ENCODE measurements at regions not wholly inside any gene's neighbourhood (a gene's known extent, or its start where the extent isn't known, plus 50 kb on each side); places are given as distances from the start of the nearest gene placed in this dataset.
"Not testable (repeated sequence)": the region's sequence is repeated elsewhere in the genome, so short reads cannot be mapped to it uniquely, and the experiment has no call there.

GRCh38 chr22:15849772-15850171 is 159.9 kb downstream of the POTEH start:
- not testable (repeated sequence) for DNase-seq

GRCh38 chr22:15853716-15854373 is 164.0 kb downstream of the POTEH start:
- not testable (repeated sequence) for DNase-seq

- peak; percentile 13 for DNase-seq
Observed at GRCh38 chr22:15854421-15854820, 164.6 kb downstream of the POTEH start.

GRCh38 chr22:15854978-15855377 is 165.2 kb downstream of the POTEH start:
- not testable (repeated sequence) for DNase-seq

- not testable (repeated sequence) for DNase-seq
Observed at GRCh38 chr22:15880926-15881325, 191.1 kb downstream of the POTEH start.

GRCh38 chr22:15904326-15904725 is 214.5 kb downstream of the POTEH start:
- not testable (repeated sequence) for DNase-seq

- DNase-seq = not testable (repeated sequence)
Observed at GRCh38 chr22:15911704-15912103, 221.9 kb downstream of the POTEH start.

GRCh38 chr22:15919120-15919519 is 229.3 kb downstream of the POTEH start:
- not testable (repeated sequence) for DNase-seq

- not testable (repeated sequence) for DNase-seq
Observed at GRCh38 chr22:15920941-15921340, 231.1 kb downstream of the POTEH start.

GRCh38 chr22:15922132-15922531 is 232.3 kb downstream of the POTEH start:
- DNase-seq = not testable (repeated sequence)

- DNase-seq = not testable (repeated sequence)
Observed at GRCh38 chr22:15922666-15923065, 232.8 kb downstream of the POTEH start.

- DNase-seq = not testable (repeated sequence)
Observed at GRCh38 chr22:15924820-15925219, 235.0 kb downstream of the POTEH start.

- not testable (repeated sequence) for DNase-seq
Observed at GRCh38 chr22:15927172-15927571, 237.3 kb downstream of the POTEH start.

Measured in activated T-cell treated with anti-CD3 and anti-CD28 coated beads, Interleukin-2, amount 50 U/mL, for 1 hour (primary cell).